ENCODE measurements at regions not wholly inside any gene's neighbourhood (a gene's known extent, or its start where the extent isn't known, plus 50 kb on each side); places are given as distances from the start of the nearest gene placed in this dataset.

GRCh38 chr9:86443992-86444391 lies 89.8 kb upstream of the TUT7 start:
- ATAC-seq (ENCODE audit: low FRiP score) (no peak), DNase-seq (ENCODE audit: low spot score) (no peak)
- TF ChIP-seq, protein P1, sequence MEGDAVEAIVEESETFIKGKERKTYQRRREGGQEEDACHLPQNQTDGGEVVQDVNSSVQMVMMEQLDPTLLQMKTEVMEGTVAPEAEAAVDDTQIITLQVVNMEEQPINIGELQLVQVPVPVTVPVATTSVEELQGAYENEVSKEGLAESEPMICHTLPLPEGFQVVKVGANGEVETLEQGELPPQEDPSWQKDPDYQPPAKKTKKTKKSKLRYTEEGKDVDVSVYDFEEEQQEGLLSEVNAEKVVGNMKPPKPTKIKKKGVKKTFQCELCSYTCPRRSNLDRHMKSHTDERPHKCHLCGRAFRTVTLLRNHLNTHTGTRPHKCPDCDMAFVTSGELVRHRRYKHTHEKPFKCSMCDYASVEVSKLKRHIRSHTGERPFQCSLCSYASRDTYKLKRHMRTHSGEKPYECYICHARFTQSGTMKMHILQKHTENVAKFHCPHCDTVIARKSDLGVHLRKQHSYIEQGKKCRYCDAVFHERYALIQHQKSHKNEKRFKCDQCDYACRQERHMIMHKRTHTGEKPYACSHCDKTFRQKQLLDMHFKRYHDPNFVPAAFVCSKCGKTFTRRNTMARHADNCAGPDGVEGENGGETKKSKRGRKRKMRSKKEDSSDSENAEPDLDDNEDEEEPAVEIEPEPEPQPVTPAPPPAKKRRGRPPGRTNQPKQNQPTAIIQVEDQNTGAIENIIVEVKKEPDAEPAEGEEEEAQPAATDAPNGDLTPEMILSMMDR (IDR thresholded peaks at IDR 0.05) = no peak

DNA sequence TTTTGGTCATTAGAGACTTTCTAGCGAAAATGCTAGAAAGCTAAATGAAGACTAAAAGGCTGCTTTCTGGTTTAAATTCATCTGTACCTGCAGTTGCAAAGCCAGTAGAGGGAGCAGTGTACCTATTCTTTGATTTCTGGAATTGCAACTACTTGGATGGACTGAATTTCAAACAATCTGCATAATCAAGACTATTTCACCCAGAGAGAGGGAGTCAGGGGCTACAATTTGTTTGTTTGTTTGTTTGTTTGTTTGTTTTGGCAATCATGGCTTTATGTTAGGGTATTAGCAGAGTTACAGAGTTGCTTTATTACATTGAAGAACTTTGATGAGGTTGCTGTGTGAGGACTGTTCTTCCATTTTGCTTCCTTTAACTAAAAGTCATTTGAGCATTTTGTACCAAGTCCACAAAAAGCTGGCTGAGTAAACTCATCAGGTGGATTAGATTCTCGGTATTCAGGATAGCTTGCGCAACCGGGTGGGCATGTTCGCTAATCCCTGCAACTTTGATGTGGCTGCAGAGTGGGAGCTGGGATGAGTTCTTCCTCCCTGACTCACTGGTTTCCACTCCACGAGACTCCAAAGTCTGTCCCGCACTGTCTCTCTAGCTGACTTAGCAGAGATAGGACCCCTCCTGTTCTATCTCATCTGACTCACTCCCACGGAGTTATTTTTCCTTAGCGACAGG lies 80.0 kb upstream of the TUT7 start:
- TF ChIP-seq, protein P1 (IDR thresholded peaks at IDR 0.05) = no peak
- ATAC-seq (ENCODE audit: low FRiP score) (peak; percentile 100), DNase-seq (ENCODE audit: low spot score) (peak; percentile 59)

DNA sequence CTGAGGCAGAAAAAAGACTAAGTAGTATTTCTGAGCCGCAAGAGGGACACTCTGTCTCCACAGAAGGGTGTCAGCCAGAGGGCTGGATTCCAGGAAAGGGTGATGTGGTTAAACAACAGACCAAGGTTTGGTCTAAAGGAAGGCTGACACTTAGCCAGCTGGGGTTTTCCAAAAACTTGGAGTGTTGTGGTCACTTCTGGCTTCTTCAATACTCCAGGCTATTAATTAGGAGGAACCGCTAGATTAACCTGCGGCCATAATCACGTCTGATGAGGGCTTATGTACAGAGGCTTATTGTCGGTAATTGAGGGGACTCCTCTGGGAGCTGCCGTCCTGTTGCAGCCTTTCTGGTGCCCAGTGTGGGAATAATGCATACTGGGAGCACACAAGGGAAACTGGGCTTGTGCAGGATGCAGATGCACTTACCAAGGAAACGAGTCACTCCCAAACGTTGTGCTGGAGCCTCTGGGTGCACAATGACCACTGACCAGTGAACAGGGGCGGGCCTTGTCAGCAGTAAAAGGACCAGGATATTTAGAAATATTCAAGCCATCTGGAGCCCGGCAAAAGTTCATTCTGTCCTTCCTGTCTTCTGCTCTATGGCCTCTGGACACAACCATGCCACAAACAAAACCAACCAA lies 70.2 kb upstream of the TUT7 start:
- ATAC-seq (ENCODE audit: low FRiP score) (peak; percentile 32), DNase-seq (ENCODE audit: low spot score) (no peak)
- TF ChIP-seq, protein P1 (IDR thresholded peaks at IDR 0.05) = no peak

DNA sequence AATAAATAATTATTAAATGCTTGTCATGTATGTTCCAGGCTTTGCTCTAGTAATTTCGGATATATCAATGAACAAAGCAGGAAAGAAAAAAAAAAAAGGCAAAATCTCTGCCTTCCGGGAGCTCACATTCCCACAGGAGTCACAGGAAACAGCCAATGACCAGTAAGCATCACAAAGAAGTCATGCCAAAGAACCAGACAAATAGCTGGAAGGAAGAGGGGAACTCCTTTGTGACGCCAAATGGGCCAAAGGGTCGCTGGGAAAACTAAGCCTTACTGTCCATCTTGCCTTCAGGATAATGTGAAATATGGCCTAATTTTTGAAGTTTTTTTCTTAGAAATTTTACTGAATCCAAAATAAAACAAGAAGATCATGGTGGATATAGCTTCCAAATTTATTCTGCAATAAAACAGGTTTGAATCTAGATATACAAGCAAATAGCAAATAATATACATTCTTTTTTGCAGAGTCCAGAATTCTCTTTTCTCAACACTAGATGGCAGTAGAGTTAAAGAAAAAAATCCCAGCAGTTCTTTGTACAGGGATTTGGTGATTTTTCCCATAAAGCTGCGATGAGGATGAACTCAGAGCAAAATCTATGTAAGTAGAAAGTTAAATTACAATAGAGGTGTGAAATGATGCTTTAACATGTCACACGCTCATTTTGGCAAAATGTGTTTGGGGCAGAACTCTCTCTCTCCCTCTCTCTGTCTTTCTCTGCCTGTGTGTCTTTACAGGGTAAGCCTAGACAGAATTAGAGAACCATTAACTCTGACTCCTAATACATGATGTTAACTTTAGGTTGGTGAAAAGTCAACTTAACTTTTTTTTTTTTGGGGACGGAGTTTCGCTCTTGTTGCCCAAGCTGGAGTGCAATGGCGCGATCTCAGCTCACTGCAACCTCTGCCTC lies 60.0 kb upstream of the TUT7 start:
- ATAC-seq (ENCODE audit: low FRiP score) = no peak
- DNase-seq (ENCODE audit: low spot score) = no peak
- TF ChIP-seq, protein P1 (IDR thresholded peaks at IDR 0.05) = peak in 1 of 3 donors; percentile 15

GRCh38 chr9:86410281-86410680 lies 56.1 kb upstream of the TUT7 start:
- DNase-seq (ENCODE audit: low spot score) (no peak), ATAC-seq (ENCODE audit: low FRiP score) (no peak)
- TF ChIP-seq, protein P1 (IDR thresholded peaks at IDR 0.05) = no peak

- ATAC-seq (ENCODE audit: low FRiP score) = peak; percentile 22
- TF ChIP-seq, protein P1 (IDR thresholded peaks at IDR 0.05) = no peak
- no peak for DNase-seq (ENCODE audit: low spot score)
These were observed 53.9 kb upstream of the TUT7 start for GRCh38 chr9:86408121-86408520.
